ENCODE measurements at regions not wholly inside any gene's neighbourhood (a gene's known extent, or its start where the extent isn't known, plus 50 kb on each side); places are given as distances from the start of the nearest gene placed in this dataset.

- Mint-ChIP-seq H3K27me3 (peaks cover 12 to 62% of the 10 kb centered on the region in 2 donors), H3K36me3 (ENCODE audit: insufficient read depth) (no peaks in the 10 kb centered on the region), H3K4me1 (ENCODE audit: low read depth in 2 of 2) (peaks cover 0 to 2% of the 10 kb centered on the region in 2 donors), H3K9me3 (peaks cover 0 to 2% of the 10 kb centered on the region in 2 donors), H3K27ac (no peak overlapping the region), H3K4me3 (no peak overlapping the region)
- no peak for DNase-seq
- no peak for ATAC-seq (replicated peaks)
Measured at GRCh38 chr2:240245706-240246105, 105.2 kb upstream of the OTOS start.

GRCh38 chr2:240246173-240246820 is 105.8 kb upstream of the OTOS start:
- H3K27ac Mint-ChIP-seq: no peak overlapping the region

GRCh38 chr2:240247241-240247867 is 106.9 kb upstream of the OTOS start:
- Mint-ChIP-seq H3K27ac (no peak overlapping the region), H3K36me3 (ENCODE audit: insufficient read depth) (no peaks in the 10 kb centered on the region), H3K4me3 (no peak overlapping the region), H3K4me1 (ENCODE audit: low read depth in 2 of 2) (peaks cover 0 to 2% of the 10 kb centered on the region in 2 donors), H3K9me3 (peaks cover 0 to 2% of the 10 kb centered on the region in 2 donors), H3K27me3 (peaks cover 12 to 67% of the 10 kb centered on the region in 2 donors)
- DNase-seq: no peak
- no peak for ATAC-seq (replicated peaks)

More at GRCh38 chr2:240246173-240246820, 105.8 kb upstream of the OTOS start:
- peaks cover 0 to 2% of the 10 kb centered on the region in 2 donors for H3K9me3 Mint-ChIP-seq
- peaks cover 12 to 63% of the 10 kb centered on the region in 2 donors for H3K27me3 Mint-ChIP-seq
- DNase-seq: no peak
- H3K4me3 Mint-ChIP-seq: no peak overlapping the region
- ATAC-seq (replicated peaks): no peak
- H3K4me1 Mint-ChIP-seq (ENCODE audit: low read depth in 2 of 2): peaks cover 0 to 2% of the 10 kb centered on the region in 2 donors
- H3K36me3 Mint-ChIP-seq (ENCODE audit: insufficient read depth): no peaks in the 10 kb centered on the region

GRCh38 chr2:240247868-240248720 is 107.6 kb upstream of the OTOS start:
- Mint-ChIP-seq H3K4me1 (ENCODE audit: low read depth in 2 of 2) (peaks cover 0 to 2% of the 10 kb centered on the region in 2 donors), H3K27me3 (peaks cover 12 to 74% of the 10 kb centered on the region in 2 donors), H3K27ac (no peak overlapping the region), H3K4me3 (no peak overlapping the region), H3K9me3 (peaks cover 0 to 2% of the 10 kb centered on the region in 2 donors), H3K36me3 (ENCODE audit: insufficient read depth) (no peaks in the 10 kb centered on the region)
- ATAC-seq (replicated peaks) (no peak), DNase-seq (no peak)

GRCh38 chr2:240248721-240249422 is 108.4 kb upstream of the OTOS start:
- Mint-ChIP-seq H3K4me1 (ENCODE audit: low read depth in 2 of 2) (peaks cover 0 to 2% of the 10 kb centered on the region in 2 donors), H3K4me3 (no peak overlapping the region), H3K36me3 (ENCODE audit: insufficient read depth) (no peaks in the 10 kb centered on the region), H3K27me3 (peaks cover 12 to 81% of the 10 kb centered on the region in 2 donors), H3K9me3 (peaks cover 0 to 2% of the 10 kb centered on the region in 2 donors), H3K27ac (no peak overlapping the region)
- ATAC-seq (replicated peaks) (no peak), DNase-seq (no peak)

GRCh38 chr2:240249423-240250149 is 109.1 kb upstream of the OTOS start:
- Mint-ChIP-seq H3K36me3 (ENCODE audit: insufficient read depth) (no peaks in the 10 kb centered on the region), H3K4me1 (ENCODE audit: low read depth in 2 of 2) (peaks cover 0 to 2% of the 10 kb centered on the region in 2 donors), H3K27me3 (peaks cover 12 to 81% of the 10 kb centered on the region in 2 donors), H3K4me3 (no peak overlapping the region), H3K27ac (no peak overlapping the region), H3K9me3 (peaks cover 0 to 2% of the 10 kb centered on the region in 2 donors)
- no peak for ATAC-seq (replicated peaks)
- DNase-seq: no peak

- Mint-ChIP-seq H3K27me3 (peaks cover 17 to 82% of the 10 kb centered on the region in 2 donors), H3K4me3 (no peak overlapping the region), H3K4me1 (ENCODE audit: low read depth in 2 of 2) (peaks cover 0 to 2% of the 10 kb centered on the region in 2 donors), H3K27ac (no peak overlapping the region), H3K36me3 (ENCODE audit: insufficient read depth) (no peaks in the 10 kb centered on the region), H3K9me3 (peaks cover 0 to 2% of the 10 kb centered on the region in 2 donors)
- DNase-seq (no peak), ATAC-seq (replicated peaks) (no peak)
Measured at GRCh38 chr2:240250150-240250984, 109.9 kb upstream of the OTOS start.

GRCh38 chr2:240250985-240251847 is 110.8 kb upstream of the OTOS start:
- DNase-seq: no peak
- Mint-ChIP-seq H3K9me3 (peaks cover 0 to 2% of the 10 kb centered on the region in 2 donors), H3K4me1 (ENCODE audit: low read depth in 2 of 2) (peaks cover 0 to 2% of the 10 kb centered on the region in 2 donors), H3K27ac (no peak overlapping the region), H3K27me3 (peaks cover 17 to 82% of the 10 kb centered on the region in 2 donors), H3K36me3 (ENCODE audit: insufficient read depth) (no peaks in the 10 kb centered on the region), H3K4me3 (no peak overlapping the region)
- no peak for ATAC-seq (replicated peaks)

GRCh38 chr2:240251848-240252190 is 111.4 kb upstream of the OTOS start:
- Mint-ChIP-seq H3K4me1 (ENCODE audit: low read depth in 2 of 2) (peaks cover 0 to 2% of the 10 kb centered on the region in 2 donors), H3K27me3 (peaks cover 18 to 82% of the 10 kb centered on the region in 2 donors), H3K27ac (no peak overlapping the region), H3K36me3 (ENCODE audit: insufficient read depth) (no peaks in the 10 kb centered on the region), H3K9me3 (peaks cover 0 to 2% of the 10 kb centered on the region in 2 donors), H3K4me3 (no peak overlapping the region)
- DNase-seq (no peak), ATAC-seq (replicated peaks) (no peak)

- H3K36me3 Mint-ChIP-seq (ENCODE audit: insufficient read depth): no peaks in the 10 kb centered on the region
- no peak for DNase-seq
Measured at GRCh38 chr2:240252191-240252871, 111.9 kb upstream of the OTOS start.

More at GRCh38 chr2:240252191-240252871, 111.9 kb upstream of the OTOS start:
- Mint-ChIP-seq H3K9me3 (no peaks in the 10 kb centered on the region), H3K4me3 (no peak overlapping the region), H3K27ac (no peak overlapping the region), H3K4me1 (ENCODE audit: low read depth in 2 of 2) (peaks cover 0 to 2% of the 10 kb centered on the region in 2 donors), H3K27me3 (peaks cover 13 to 82% of the 10 kb centered on the region in 2 donors)
- ATAC-seq (replicated peaks): no peak
